Loucy (cell line): ENCODE measurements at regions not wholly inside any gene's neighbourhood (a gene's known extent, or its start where the extent isn't known, plus 50 kb on each side); places are given as distances from the start of the nearest gene placed in this dataset.

ENCODE experiments used
- CTCF ChIP-seq: fragments of 200-600 bp; sonication (generic); conservative IDR thresholded peaks from 2 replicates; pipeline ENCODE4 v1.5.1; 2014; ENCODE audit warnings: mild to moderate bottlenecking, antibody characterized with exemption, low read length
- EZH2phosphoT487 ChIP-seq: fragments of 200-600 bp; IDR thresholded peaks from 2 replicates; pipeline ENCODE4 v1.6.1; 2018; ENCODE audit warnings: antibody characterized with exemption, mild to moderate bottlenecking, moderate library complexity, borderline replicate concordance

GRCh38 chr17:53740312-53740711 is 82.4 kb upstream of the KIF2B start:
- TF ChIP-seq CTCF (no peak), EZH2phosphoT487 (no peak)
